Thoracic aorta (tissue), 2 donors: ENCODE measurements at regions not wholly inside any gene's neighbourhood (a gene's known extent, or its start where the extent isn't known, plus 50 kb on each side); places are given as distances from the start of the nearest gene placed in this dataset.
"Not testable (repeated sequence)": the region's sequence is repeated elsewhere in the genome, so short reads cannot be mapped to it uniquely, and the experiment has no call there.

ENCODE experiments used
- ATAC-seq: fragments of 150-250 bp; one replicate; pipeline ENCODE4 v1.8.0; 2017; ENCODE audit warnings: low read depth; ENCODE audit not compliant: insufficient number of reproducible peaks, low FRiP score
- DNase-seq: peaks from one replicate; pipeline ENCODE4 v3.0.0-alpha.2; 2020; ENCODE audit warnings: low spot score
- H3K27ac ChIP-seq, 2 donors: fragments of 200-600 bp; sonication (generic); 1 replicate in 1 of 2; 2 replicates in 1 of 2; pipeline ENCODE4 v1.5.1; 2016; ENCODE audit warnings: mild to moderate bottlenecking in 2 of 2, moderate library complexity in 2 of 2
- H3K27me3 ChIP-seq: fragments of 200-600 bp; sonication (generic); replicated peaks from 2 replicates; pipeline ENCODE4 v1.6.0; 2016; ENCODE audit warnings: mild to moderate bottlenecking; ENCODE audit not compliant: insufficient read depth
- H3K36me3 ChIP-seq: fragments of 200-600 bp; sonication (generic); one replicate; pipeline ENCODE4 v1.5.1; 2016
- H3K4me1 ChIP-seq, 2 donors: fragments of 200-600 bp; sonication (generic); 1 replicate in 1 of 2; 2 replicates in 1 of 2; pipeline versions ENCODE4 v1.5.1 to v1.6.0; 2016; ENCODE audit warnings: low read depth in 2 of 2, mild to moderate bottlenecking in 1 of 2; ENCODE audit not compliant: control insufficient read depth in 1 of 2
- H3K4me3 ChIP-seq: fragments of 200-600 bp; sonication (generic); 2 replicates; pipeline ENCODE4 v1.5.1; 2016; ENCODE audit warnings: mild to moderate bottlenecking
- H3K9me3 ChIP-seq: fragments of 200-600 bp; sonication (generic); 2 replicates; pipeline ENCODE4 v1.5.1; 2016
- TF ChIP-seq, protein P1 (sequence below): fragments of 200-600 bp; sonication (generic); IDR thresholded peaks from one replicate; pipeline ENCODE4 v1.5.1; 2019; ENCODE audit warnings: antibody characterized with exemption

- H3K9me3 ChIP-seq = no peaks in the 10 kb centered on the region
- no peaks in the 10 kb centered on the region for H3K4me1 ChIP-seq
- no peaks in the 10 kb centered on the region for H3K27me3 ChIP-seq
- TF ChIP-seq, protein P1, sequence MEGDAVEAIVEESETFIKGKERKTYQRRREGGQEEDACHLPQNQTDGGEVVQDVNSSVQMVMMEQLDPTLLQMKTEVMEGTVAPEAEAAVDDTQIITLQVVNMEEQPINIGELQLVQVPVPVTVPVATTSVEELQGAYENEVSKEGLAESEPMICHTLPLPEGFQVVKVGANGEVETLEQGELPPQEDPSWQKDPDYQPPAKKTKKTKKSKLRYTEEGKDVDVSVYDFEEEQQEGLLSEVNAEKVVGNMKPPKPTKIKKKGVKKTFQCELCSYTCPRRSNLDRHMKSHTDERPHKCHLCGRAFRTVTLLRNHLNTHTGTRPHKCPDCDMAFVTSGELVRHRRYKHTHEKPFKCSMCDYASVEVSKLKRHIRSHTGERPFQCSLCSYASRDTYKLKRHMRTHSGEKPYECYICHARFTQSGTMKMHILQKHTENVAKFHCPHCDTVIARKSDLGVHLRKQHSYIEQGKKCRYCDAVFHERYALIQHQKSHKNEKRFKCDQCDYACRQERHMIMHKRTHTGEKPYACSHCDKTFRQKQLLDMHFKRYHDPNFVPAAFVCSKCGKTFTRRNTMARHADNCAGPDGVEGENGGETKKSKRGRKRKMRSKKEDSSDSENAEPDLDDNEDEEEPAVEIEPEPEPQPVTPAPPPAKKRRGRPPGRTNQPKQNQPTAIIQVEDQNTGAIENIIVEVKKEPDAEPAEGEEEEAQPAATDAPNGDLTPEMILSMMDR = no peak
- H3K27ac ChIP-seq = no peak overlapping the region
- DNase-seq (no peak), ATAC-seq (no peak)
- H3K36me3 ChIP-seq = no peaks in the 10 kb centered on the region
- no peak overlapping the region for H3K4me3 ChIP-seq
These were observed 126.7 kb downstream of the SLC25A46 start for GRCh38 chr5:110865400-110866094.

DNA sequence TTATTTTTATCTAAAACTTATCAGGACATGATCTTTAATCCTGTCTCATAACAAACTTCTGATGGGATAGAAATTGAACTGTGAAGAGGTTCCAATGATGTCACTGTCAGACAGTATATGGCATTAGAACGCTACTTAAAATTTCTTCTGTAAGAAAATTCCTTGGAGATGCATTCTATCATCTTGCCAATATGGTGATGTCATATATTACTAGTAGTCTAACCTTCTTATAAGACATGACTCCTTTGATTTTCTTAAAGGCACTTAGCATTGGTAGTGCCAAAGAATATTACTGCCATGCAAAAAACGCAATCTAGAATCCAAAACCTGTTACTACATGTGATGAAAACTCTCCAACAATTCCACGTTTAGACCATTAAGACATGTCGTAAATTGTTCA is 131.1 kb downstream of the SLC25A46 start:
- Histone ChIP-seq H3K4me1 (peaks cover 5 to 13% of the 10 kb centered on the region in 2 donors), H3K9me3 (no peaks in the 10 kb centered on the region), H3K36me3 (no peaks in the 10 kb centered on the region), H3K4me3 (no peak overlapping the region), H3K27ac (no peak overlapping the region), H3K27me3 (no peaks in the 10 kb centered on the region)
- DNase-seq = no peak
- ATAC-seq = no peak
- TF ChIP-seq, protein P1 = no peak

- no peak for ATAC-seq
- DNase-seq = no peak
- Histone ChIP-seq H3K27me3 (no peaks in the 10 kb centered on the region), H3K36me3 (no peaks in the 10 kb centered on the region), H3K4me1 (peaks cover 5 to 13% of the 10 kb centered on the region in 2 donors), H3K9me3 (no peaks in the 10 kb centered on the region), H3K27ac (no peak overlapping the region), H3K4me3 (no peak overlapping the region)
- TF ChIP-seq, protein P1 = no peak
These were observed 133.4 kb downstream of the SLC25A46 start for GRCh38 chr5:110872200-110872599.

- DNase-seq = no peak
- Histone ChIP-seq H3K4me3 (no peak overlapping the region), H3K27ac (no peak overlapping the region), H3K9me3 (no peaks in the 10 kb centered on the region), H3K27me3 (no peaks in the 10 kb centered on the region), H3K36me3 (no peaks in the 10 kb centered on the region), H3K4me1 (peaks cover 5 to 13% of the 10 kb centered on the region in 2 donors)
- ATAC-seq = no peak
- TF ChIP-seq, protein P1 = no peak
These were observed 134.2 kb downstream of the SLC25A46 start for GRCh38 chr5:110872963-110873362.

DNA sequence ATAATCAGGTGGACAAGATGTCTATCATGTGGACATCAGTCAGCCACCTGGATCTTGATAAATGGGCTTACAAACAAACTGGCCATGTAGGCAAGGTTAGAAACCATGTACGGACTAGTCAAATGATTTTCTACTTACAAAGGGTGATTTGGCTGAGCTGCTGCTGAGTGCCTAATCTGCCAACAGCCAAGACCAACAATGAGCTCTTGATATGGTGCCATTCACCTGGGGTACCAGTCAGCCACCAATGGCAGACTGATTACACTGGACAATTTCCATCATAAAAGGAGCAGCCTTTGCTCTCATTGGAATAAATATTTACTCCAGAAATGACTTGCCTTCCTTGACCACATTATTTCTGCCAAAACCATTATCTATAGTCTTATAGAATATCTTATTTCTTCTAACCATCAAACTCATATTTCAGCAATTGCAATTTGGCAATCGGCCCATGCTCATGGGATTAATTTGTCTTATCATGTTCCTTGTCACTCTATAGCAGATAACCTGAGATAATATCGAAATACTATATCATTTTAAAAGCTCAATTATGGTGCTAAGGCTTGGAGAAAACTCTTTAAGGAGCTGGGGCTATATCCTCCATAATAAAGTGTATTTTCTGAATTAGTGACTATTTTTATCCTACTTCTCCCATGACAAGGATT is 135.1 kb downstream of the SLC25A46 start:
- DNase-seq (no peak), ATAC-seq (no peak)
- Histone ChIP-seq H3K9me3 (no peaks in the 10 kb centered on the region), H3K4me1 (peaks cover 5 to 13% of the 10 kb centered on the region in 2 donors), H3K36me3 (no peaks in the 10 kb centered on the region), H3K27me3 (no peaks in the 10 kb centered on the region), H3K4me3 (no peak overlapping the region), H3K27ac (no peak overlapping the region)
- TF ChIP-seq, protein P1 = no peak

DNA sequence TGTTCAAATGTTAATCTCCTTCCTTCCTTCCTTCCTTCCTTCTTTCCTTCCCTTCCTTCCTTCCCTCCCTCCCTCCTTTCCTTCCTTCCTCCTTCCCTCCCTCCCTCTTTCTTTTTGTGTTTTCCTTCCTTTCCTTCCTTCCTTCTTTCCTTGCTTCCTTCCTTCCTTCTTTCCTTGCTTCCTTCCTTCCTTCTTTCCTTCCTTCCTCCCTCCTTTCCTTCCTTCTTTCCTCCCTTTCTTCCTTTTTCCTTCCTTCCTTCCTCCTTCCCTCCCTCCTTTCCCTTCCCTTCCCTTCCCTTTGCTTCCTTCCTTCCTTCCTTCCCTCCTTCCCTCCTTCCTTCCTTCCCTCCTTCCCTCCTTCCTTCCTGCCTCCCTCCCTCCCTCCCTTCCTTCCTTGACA is 136.3 kb downstream of the SLC25A46 start:
- H3K36me3 ChIP-seq, H3K27me3 ChIP-seq, H3K9me3 ChIP-seq, H3K4me3 ChIP-seq, ATAC-seq, H3K27ac ChIP-seq, DNase-seq: not testable (repeated sequence)
- peaks cover 5 to 13% of the 10 kb centered on the region in 2 donors for H3K4me1 ChIP-seq
